ENCODE measurements at regions not wholly inside any gene's neighbourhood (a gene's known extent, or its start where the extent isn't known, plus 50 kb on each side); places are given as distances from the start of the nearest gene placed in this dataset.

DNA sequence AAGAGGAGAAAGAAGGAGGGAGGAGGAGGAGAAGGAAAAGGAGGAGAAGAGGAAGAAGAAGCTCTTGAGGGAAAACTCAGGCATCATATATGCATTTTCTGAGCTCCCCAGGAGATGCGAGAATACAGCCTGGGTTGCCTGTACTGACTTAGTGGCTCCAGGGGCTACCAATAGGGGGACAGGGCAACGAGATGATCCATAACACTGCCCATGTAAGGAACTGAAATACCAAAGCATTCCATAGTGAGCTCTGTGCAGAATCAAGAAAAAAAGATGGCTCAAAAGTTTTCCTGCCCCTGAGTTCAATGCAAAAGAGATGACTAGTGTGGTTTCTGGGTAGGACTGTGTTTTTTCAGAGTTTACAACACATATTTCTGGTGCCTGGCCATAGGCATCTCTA is 258.7 kb downstream of the ALDH8A1 start:
- TF ChIP-seq, protein P1, sequence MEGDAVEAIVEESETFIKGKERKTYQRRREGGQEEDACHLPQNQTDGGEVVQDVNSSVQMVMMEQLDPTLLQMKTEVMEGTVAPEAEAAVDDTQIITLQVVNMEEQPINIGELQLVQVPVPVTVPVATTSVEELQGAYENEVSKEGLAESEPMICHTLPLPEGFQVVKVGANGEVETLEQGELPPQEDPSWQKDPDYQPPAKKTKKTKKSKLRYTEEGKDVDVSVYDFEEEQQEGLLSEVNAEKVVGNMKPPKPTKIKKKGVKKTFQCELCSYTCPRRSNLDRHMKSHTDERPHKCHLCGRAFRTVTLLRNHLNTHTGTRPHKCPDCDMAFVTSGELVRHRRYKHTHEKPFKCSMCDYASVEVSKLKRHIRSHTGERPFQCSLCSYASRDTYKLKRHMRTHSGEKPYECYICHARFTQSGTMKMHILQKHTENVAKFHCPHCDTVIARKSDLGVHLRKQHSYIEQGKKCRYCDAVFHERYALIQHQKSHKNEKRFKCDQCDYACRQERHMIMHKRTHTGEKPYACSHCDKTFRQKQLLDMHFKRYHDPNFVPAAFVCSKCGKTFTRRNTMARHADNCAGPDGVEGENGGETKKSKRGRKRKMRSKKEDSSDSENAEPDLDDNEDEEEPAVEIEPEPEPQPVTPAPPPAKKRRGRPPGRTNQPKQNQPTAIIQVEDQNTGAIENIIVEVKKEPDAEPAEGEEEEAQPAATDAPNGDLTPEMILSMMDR (conservative IDR thresholded peaks at IDR 0.05 in 1 of 2, IDR thresholded peaks at IDR 0.05 in 1 of 2; ENCODE audit: low read depth in 1 of 2, low read length in 2 of 2): peak in 1 of 2 donors; percentile 3
- no peak for TF ChIP-seq EZH2 (IDR thresholded peaks at IDR 0.05; ENCODE audit: low read length, missing control alignments)
